Gastrocnemius medialis (tissue), 4 donors: ENCODE measurements at regions not wholly inside any gene's neighbourhood (a gene's known extent, or its start where the extent isn't known, plus 50 kb on each side); places are given as distances from the start of the nearest gene placed in this dataset.

Source experiments
- ATAC-seq, 2 donors: fragments of 150-250 bp; one replicate each; pipeline ENCODE4 v1.9.1; 2016
- DNase-seq, 2 donors: peaks; one replicate each; pipeline ENCODE4 v3.0.0-alpha.2; 2019
- H3K27ac ChIP-seq, 4 donors: fragments of 200-600 bp; sonication (generic); 1 replicate in 1 of 4; 2 replicates in 3 of 4; pipeline ENCODE4 v1.5.1; 2016 to 2018; ENCODE audit warnings: mild to moderate bottlenecking in 2 of 4, moderate library complexity in 1 of 4
- H3K27me3 ChIP-seq, 3 donors: fragments of 200-600 bp; sonication (generic) in 2 of 3; 1 replicate in 1 of 3; 2 replicates in 2 of 3; pipeline versions ENCODE4 v1.5.1 to v1.6.0; 2016 to 2019; ENCODE audit warnings: mild to moderate bottlenecking in 1 of 3, moderate library complexity in 1 of 3
- H3K36me3 ChIP-seq, 2 donors: fragments of 200-600 bp; sonication (generic) in 1 of 2; one replicate each; pipeline ENCODE4 v1.5.1; 2017 to 2018
- H3K4me1 ChIP-seq, 2 donors: fragments of 200-600 bp; sonication (generic) in 1 of 2; one replicate each; pipeline ENCODE4 v1.5.1; 2016 to 2017; ENCODE audit warnings: mild to moderate bottlenecking in 2 of 2
- H3K4me3 ChIP-seq, 4 donors: fragments of 200-600 bp; sonication (generic) in 3 of 4; 1 replicate in 1 of 4; 2 replicates in 3 of 4; pipeline ENCODE4 v1.5.1; 2016 to 2019; ENCODE audit warnings: mild to moderate bottlenecking in 2 of 4
- H3K9me3 ChIP-seq, 3 donors: fragments of 200-600 bp; sonication (generic) in 2 of 3; 1 replicate in 1 of 3; 2 replicates in 2 of 3; pipeline ENCODE4 v1.5.1; 2016 to 2019
- POLR2A ChIP-seq, 2 donors: fragments of 450-650 bp; IDR thresholded peaks; one replicate each; pipeline ENCODE4 v1.6.1; 2017; ENCODE audit warnings: antibody characterized with exemption in 2 of 2, mild to moderate bottlenecking in 2 of 2, moderate library complexity in 2 of 2
- in situ Hi-C, 4 donors: fragments of 200-750 bp; cut with MboI; loops; one replicate each; pipeline versions ENCODE4 v1.15.0 to v1.8.0; 2017; ENCODE audit warnings: low sequenced_read_pairs in 4 of 4
- intact Hi-C: fragments of 100-400 bp; cut with DNase I; formaldehyde crosslinking; loops from one replicate; pipeline ENCODE4 v1.15.1; 2023; ENCODE audit warnings: low total_unique reads
- TF ChIP-seq, protein P1 (sequence below), 5 experiments: fragments of 450-650 bp in 3 of 5; fragments of 200-600 bp in 2 of 5; sonication (generic) in 2 of 5; IDR thresholded peaks in 4 of 5; conservative IDR thresholded peaks in 1 of 5; 1 replicate in 4 of 5; 2 replicates in 1 of 5; pipeline ENCODE4 v1.5.1; 2016 to 2019; ENCODE audit warnings: antibody characterized with exemption in 5 of 5, mild to moderate bottlenecking in 3 of 5, moderate library complexity in 3 of 5

DNA sequence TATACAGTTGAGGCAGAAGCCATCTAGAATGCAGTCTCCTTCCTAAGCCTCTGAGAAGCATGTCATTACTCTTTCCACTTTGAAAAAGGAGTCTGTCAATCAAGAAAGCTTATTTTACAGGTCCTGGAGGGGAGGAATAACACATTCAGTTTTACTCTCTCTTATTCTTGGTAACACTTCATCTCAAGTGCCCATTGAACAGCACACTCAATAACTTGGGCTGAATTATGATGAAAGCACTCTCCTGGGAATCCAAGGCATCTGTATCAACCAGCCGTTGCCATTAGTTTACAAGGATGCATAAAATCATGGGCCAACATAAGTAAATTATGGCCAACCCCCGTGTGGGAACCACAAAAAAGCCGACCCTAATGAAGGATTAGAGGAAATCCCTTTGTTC is 282.4 kb downstream of the C4orf33 start:
- no peaks in the 10 kb centered on the region for H3K4me1 ChIP-seq
- in situ Hi-C loops: no loop called here
- intact Hi-C loops: no loop called here
- no peak for DNase-seq
- H3K27me3 ChIP-seq: no peaks in the 10 kb centered on the region
- H3K36me3 ChIP-seq: no peaks in the 10 kb centered on the region
- no peaks in the 10 kb centered on the region for H3K9me3 ChIP-seq
- ATAC-seq: no peak
- TF ChIP-seq, protein P1, sequence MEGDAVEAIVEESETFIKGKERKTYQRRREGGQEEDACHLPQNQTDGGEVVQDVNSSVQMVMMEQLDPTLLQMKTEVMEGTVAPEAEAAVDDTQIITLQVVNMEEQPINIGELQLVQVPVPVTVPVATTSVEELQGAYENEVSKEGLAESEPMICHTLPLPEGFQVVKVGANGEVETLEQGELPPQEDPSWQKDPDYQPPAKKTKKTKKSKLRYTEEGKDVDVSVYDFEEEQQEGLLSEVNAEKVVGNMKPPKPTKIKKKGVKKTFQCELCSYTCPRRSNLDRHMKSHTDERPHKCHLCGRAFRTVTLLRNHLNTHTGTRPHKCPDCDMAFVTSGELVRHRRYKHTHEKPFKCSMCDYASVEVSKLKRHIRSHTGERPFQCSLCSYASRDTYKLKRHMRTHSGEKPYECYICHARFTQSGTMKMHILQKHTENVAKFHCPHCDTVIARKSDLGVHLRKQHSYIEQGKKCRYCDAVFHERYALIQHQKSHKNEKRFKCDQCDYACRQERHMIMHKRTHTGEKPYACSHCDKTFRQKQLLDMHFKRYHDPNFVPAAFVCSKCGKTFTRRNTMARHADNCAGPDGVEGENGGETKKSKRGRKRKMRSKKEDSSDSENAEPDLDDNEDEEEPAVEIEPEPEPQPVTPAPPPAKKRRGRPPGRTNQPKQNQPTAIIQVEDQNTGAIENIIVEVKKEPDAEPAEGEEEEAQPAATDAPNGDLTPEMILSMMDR (IDR thresholded peaks at IDR 0.05 in 4 of 5, conservative IDR thresholded peaks at IDR 0.05 in 1 of 5): no peak
- no peak for TF ChIP-seq POLR2A (IDR thresholded peaks at IDR 0.05)
- H3K27ac ChIP-seq: no peak overlapping the region
- no peak overlapping the region for H3K4me3 ChIP-seq

DNA sequence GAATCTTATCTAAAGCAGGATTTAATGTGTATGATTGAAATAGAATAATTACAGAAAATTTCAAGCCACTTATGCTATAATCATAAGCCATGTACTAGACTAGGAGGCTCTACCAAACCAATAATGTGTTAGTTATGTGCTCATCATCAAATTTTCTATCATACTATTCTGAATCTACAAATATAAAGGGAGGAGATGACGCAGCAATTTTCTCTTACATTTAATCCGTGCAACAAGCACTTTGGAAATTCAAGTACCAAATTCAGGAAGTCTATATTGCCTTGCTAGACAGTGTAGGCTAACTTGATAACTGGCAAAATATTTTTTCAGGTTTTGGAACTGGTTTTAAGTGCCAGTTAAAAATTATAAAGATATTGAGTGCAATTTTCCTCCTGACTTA is 283.5 kb downstream of the C4orf33 start:
- TF ChIP-seq, protein P1 (IDR thresholded peaks at IDR 0.05 in 4 of 5, conservative IDR thresholded peaks at IDR 0.05 in 1 of 5): no peak
- TF ChIP-seq POLR2A (IDR thresholded peaks at IDR 0.05): no peak
- in situ Hi-C loops: no loop called here
- Histone ChIP-seq H3K27ac (no peak overlapping the region), H3K9me3 (no peaks in the 10 kb centered on the region), H3K4me1 (no peaks in the 10 kb centered on the region), H3K4me3 (no peak overlapping the region), H3K36me3 (no peaks in the 10 kb centered on the region), H3K27me3 (no peaks in the 10 kb centered on the region)
- intact Hi-C loops: no loop called here
- ATAC-seq: no peak
- no peak for DNase-seq

DNA sequence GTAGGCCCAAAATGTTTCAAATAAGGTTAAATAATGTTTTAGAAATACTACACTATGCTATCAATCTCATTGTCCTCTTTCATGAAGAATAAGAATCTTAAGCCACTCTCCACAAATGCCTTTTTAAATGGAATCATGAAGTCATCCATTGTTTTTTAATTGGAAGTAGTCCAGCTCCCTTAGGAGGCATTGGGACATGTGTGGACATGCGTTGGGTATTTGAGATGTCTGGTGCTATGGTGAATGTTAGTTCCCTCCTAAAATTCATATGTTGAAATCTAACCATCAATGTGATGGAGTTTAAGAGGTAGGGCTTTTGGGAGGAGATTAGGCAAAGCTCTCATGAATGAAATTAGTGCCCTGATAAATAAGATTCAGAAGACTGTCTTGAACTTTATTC is 289.0 kb downstream of the C4orf33 start:
- H3K27me3 ChIP-seq: no peaks in the 10 kb centered on the region
- DNase-seq: no peak
- no peaks in the 10 kb centered on the region for H3K36me3 ChIP-seq
- in situ Hi-C loops: no loop called here
- H3K9me3 ChIP-seq: no peaks in the 10 kb centered on the region
- no peak for ATAC-seq
- no peak overlapping the region for H3K4me3 ChIP-seq
- no peak overlapping the region for H3K27ac ChIP-seq
- intact Hi-C loops: no loop called here
- no peaks in the 10 kb centered on the region for H3K4me1 ChIP-seq
- TF ChIP-seq POLR2A (IDR thresholded peaks at IDR 0.05): no peak
- TF ChIP-seq, protein P1 (IDR thresholded peaks at IDR 0.05 in 4 of 5, conservative IDR thresholded peaks at IDR 0.05 in 1 of 5): no peak

DNA sequence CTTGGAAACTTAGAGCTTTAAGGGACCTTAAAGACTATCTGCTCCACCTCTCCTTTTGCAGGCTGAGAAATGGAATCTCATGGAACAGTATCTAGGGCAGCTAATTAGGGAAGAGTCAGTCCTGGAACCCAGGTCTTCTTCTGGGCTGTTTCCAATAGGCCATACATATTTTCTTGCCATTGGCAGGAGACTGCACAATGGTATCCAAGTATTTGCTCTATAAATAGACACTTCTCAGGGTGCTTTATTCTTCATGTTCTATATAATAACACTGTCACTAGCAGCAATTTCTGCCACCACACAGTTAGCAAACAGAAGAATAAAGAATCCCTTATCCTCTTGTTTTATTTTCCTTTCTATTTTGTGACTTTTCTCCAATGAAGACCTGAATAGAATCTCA is 291.7 kb downstream of the C4orf33 start:
- H3K36me3 ChIP-seq: no peaks in the 10 kb centered on the region
- no peak overlapping the region for H3K27ac ChIP-seq
- ATAC-seq (no peak), DNase-seq (no peak)
- intact Hi-C loops (no loop called here), in situ Hi-C loops (no loop called here)
- no peaks in the 10 kb centered on the region for H3K9me3 ChIP-seq
- no peaks in the 10 kb centered on the region for H3K27me3 ChIP-seq
- TF ChIP-seq, protein P1 (IDR thresholded peaks at IDR 0.05 in 4 of 5, conservative IDR thresholded peaks at IDR 0.05 in 1 of 5): no peak
- no peak for TF ChIP-seq POLR2A (IDR thresholded peaks at IDR 0.05)
- no peak overlapping the region for H3K4me3 ChIP-seq
- no peaks in the 10 kb centered on the region for H3K4me1 ChIP-seq

DNA sequence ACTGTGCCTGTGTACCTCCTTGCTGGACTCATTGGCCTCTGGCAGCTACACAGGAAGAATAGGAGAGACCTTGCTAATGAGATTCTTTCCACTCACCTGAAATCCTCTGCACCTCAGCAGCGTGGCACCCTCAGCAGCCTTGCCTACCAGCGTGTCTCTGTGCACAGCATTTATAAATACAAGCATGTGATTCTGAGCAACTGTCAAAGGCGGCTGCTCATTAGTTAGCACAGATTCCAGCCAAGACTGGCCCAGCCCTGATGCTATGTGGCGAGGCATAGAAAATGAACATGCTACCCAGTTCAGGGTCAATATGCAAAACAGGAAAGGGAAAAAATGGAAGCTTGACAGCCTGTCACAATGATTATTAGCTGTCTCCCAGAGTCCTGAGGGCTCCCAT is 298.0 kb downstream of the C4orf33 start:
- ATAC-seq (no peak), DNase-seq (no peak)
- H3K27me3 ChIP-seq: no peaks in the 10 kb centered on the region
- H3K27ac ChIP-seq: no peak overlapping the region
- H3K36me3 ChIP-seq: no peaks in the 10 kb centered on the region
- no peaks in the 10 kb centered on the region for H3K4me1 ChIP-seq
- no peak for TF ChIP-seq POLR2A (IDR thresholded peaks at IDR 0.05)
- TF ChIP-seq, protein P1 (IDR thresholded peaks at IDR 0.05 in 4 of 5, conservative IDR thresholded peaks at IDR 0.05 in 1 of 5): no peak
- intact Hi-C loops: no loop called here
- in situ Hi-C loops: no loop called here
- no peaks in the 10 kb centered on the region for H3K9me3 ChIP-seq
- H3K4me3 ChIP-seq: no peak overlapping the region
